Adipocyte (in vitro differentiated cells): ENCODE measurements at regions not wholly inside any gene's neighbourhood (a gene's known extent, or its start where the extent isn't known, plus 50 kb on each side); places are given as distances from the start of the nearest gene placed in this dataset.

Experiments used
- DNase-seq: peaks from one replicate; pipeline ENCODE4 v3.0.0-alpha.2; 2015; ENCODE audit warnings: low read depth
- H3K27me3 ChIP-seq: replicated peaks from 2 replicates; pipeline ENCODE4 v1.7.0; 2013; ENCODE audit warnings: mild to moderate bottlenecking, low read length, moderate library complexity; ENCODE audit not compliant: control insufficient read depth, insufficient read depth
- H3K36me3 ChIP-seq: 2 replicates; pipeline ENCODE4 v1.7.0; 2013; ENCODE audit warnings: low read length, mild to moderate bottlenecking, moderate library complexity; ENCODE audit not compliant: control insufficient read depth, insufficient read depth, severe bottlenecking
- H3K4me1 ChIP-seq: 2 replicates; pipeline ENCODE4 v1.7.0; 2013; ENCODE audit warnings: mild to moderate bottlenecking, low read length, moderate library complexity; ENCODE audit not compliant: control insufficient read depth, insufficient read depth
- H3K4me3 ChIP-seq: 2 replicates; pipeline ENCODE4 v1.7.0; 2013; ENCODE audit warnings: mild to moderate bottlenecking, low read length, moderate library complexity
- H3K9ac ChIP-seq: 2 replicates; pipeline ENCODE4 v1.7.0; 2013; ENCODE audit warnings: mild to moderate bottlenecking, low read length, moderate library complexity
- H3K9me3 ChIP-seq: 2 replicates; pipeline ENCODE4 v1.7.0; 2013; ENCODE audit warnings: mild to moderate bottlenecking, low read length, moderate library complexity; ENCODE audit not compliant: control insufficient read depth

DNA sequence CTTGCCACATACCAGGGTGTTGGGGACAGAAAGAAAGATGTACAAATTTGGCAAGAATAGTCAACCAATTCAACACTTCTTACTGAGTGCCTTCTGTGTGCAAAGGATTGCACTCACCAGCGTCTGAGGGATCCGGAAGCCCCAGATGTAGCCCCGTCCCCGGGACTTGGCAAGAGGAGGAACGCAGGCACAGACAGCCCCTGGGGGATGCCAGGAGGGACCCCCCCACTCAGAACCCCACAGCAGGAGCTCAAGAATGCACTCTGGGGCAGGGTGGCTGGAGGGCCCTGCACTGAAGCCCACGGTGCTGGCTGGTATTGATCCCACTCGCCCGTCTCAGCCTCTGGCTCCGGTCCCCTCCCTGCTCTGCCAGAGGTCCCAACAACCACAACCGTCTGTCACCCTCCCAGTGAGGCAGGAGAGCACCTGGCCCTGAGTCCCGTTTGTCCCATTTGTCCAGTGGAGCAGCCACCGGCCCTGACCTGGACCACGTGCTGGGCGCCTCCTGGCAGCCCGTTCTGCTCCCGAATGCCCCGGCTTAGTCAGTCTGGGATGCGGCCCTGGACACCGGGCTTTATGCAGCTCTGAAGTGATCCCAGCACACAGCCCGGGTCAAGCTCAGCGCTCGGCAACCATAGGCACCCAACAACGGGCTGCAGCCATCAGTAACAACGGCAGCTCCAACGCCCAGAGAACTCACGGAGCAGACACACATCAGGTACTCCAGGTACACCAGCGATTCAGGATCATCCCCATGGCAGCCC is 128.7 kb downstream of the DLL1 start:
- H3K4me1 ChIP-seq, result peaks cover 8% of the 10 kb centered on the region
- H3K4me3 ChIP-seq, result no peak overlapping the region
- peaks cover 28% of the 10 kb centered on the region for H3K27me3 ChIP-seq
- H3K9ac ChIP-seq, result no peak overlapping the region
- no peaks in the 10 kb centered on the region for H3K9me3 ChIP-seq
- no peaks in the 10 kb centered on the region for H3K36me3 ChIP-seq
- no peak for DNase-seq

DNA sequence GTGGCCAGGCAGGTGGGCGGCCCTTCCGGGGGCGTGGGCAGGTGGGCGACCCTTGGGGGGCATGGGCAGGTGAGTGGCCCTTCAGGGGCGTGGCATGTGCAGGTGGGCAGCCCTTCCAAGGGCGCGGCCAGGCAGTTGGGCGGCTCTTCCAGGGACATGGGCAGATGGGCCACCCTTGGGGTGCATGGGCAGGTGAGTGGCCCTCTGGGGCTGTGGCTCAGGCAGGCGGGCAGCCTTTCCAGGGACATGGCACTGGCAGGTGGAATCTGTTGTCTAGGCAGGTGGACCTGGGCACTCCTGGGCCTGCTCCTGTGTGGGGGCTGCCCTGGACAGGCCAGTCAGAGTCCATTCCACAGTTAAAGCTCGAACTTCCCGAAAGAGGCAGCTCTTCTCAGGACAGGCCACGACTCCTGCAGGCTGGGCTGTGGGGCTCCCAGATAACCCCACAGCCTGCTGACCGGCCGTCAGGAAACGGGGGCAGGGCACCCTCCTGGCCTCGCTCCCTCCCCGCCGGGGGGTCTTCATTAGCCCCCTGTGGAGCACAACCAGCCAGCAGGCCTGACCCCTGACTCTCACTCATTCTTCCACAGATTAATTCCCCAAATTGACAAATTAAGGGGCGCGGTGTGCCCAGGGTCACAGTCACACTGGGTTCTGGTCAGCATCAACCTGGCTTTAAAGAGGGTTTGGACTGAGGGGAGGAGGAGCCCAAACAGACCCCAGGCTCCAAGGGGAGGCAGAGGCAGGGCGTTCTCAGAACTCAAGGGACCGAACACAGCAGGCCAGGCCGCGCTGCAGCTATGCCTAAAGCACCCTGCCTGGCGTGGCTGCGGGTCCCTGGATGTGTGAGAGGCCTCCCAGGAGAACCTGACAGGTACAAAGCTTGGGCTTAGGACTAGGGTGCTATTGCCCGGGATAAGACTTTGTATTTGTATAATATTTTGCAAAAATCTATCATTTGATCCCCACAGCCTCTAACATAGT is 130.0 kb downstream of the DLL1 start:
- Histone ChIP-seq H3K9ac (no peak overlapping the region), H3K36me3 (no peaks in the 10 kb centered on the region), H3K4me1 (peaks cover 8% of the 10 kb centered on the region), H3K27me3 (peaks cover 23% of the 10 kb centered on the region), H3K9me3 (no peaks in the 10 kb centered on the region), H3K4me3 (no peak overlapping the region)
- no peak for DNase-seq

DNA sequence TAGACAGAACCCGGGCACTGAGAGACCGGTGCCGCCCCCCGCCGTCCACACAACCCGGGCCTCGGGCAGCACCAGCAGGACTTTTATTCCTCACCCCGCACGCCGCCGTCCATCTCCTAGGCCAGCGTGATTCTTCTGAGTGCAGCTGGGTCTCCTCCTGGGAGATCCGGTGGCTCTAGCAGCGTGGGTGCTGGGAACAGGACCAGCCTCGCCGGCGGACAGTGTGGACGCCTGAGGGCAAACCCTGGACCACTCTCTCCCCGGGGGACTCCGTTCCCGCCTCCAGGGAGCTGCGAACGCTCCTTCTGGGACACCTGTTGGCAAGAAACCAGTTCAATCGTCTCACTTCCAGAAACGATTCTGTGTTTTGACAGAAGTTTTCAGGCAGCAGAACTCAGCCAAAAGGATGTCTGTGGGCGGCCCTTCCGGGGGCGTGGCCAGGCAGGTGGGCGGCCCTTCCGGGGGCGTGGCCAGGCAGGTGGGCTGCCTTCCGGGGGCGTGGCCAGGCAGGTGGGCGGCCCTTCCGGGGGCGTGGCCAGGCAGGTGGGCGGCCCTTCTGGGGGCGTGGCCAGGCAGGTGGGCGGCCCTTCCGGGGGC is 130.7 kb downstream of the DLL1 start:
- Histone ChIP-seq H3K9me3 (no peaks in the 10 kb centered on the region), H3K9ac (no peak overlapping the region), H3K36me3 (no peaks in the 10 kb centered on the region), H3K4me3 (no peak overlapping the region), H3K4me1 (peaks cover 8% of the 10 kb centered on the region), H3K27me3 (peaks cover 23% of the 10 kb centered on the region)
- no peak for DNase-seq

DNA sequence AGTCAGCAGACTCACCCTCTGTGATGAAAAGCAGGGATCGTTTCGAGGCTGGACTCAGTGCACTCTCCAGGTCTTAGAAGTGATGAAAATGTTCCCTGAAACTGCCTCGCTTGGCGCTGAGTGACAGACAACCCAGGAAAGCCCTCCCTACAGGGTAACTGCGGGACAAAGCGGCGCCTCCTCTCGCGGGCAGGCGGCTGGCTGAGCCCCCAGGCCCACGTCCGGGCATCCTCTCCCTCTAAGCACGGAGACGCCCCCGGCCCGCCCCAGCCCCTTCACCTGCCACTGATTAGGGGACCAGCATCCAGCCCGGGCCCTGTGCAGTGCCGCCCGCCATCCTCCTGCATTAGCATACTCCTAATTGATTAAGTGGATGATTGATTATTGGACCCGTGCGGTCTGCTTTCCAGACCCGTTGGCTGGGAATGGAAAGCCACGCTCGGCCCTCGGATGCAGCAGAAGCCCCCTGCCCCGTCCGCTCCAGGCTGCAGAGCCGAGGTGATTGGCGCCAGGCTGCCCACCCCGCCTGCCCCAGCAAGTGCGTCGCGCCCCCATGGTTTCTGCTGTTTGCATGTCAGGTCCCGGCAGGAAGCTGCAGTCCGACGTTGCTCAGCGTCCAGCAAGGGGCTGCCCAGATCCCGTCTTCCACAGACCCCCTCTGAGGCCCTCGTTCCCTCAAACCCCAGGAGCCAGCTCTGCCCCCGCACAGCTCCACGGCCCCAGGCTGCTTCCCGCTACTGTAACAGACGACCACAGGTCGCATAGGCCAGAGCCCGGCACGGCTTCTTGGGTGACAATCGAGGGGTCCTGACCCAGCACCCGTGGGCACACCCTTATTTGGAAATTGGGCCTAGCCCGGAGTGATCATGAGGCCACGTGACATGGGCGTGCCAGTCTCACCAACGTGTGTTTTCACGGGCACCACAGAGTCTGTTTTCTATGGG is 131.6 kb downstream of the DLL1 start:
- H3K9ac ChIP-seq, result no peak overlapping the region
- no peak overlapping the region for H3K4me3 ChIP-seq
- no peaks in the 10 kb centered on the region for H3K9me3 ChIP-seq
- no peaks in the 10 kb centered on the region for H3K4me1 ChIP-seq
- no peak for DNase-seq
- no peaks in the 10 kb centered on the region for H3K36me3 ChIP-seq
- H3K27me3 ChIP-seq, result peaks cover 18% of the 10 kb centered on the region

DNA sequence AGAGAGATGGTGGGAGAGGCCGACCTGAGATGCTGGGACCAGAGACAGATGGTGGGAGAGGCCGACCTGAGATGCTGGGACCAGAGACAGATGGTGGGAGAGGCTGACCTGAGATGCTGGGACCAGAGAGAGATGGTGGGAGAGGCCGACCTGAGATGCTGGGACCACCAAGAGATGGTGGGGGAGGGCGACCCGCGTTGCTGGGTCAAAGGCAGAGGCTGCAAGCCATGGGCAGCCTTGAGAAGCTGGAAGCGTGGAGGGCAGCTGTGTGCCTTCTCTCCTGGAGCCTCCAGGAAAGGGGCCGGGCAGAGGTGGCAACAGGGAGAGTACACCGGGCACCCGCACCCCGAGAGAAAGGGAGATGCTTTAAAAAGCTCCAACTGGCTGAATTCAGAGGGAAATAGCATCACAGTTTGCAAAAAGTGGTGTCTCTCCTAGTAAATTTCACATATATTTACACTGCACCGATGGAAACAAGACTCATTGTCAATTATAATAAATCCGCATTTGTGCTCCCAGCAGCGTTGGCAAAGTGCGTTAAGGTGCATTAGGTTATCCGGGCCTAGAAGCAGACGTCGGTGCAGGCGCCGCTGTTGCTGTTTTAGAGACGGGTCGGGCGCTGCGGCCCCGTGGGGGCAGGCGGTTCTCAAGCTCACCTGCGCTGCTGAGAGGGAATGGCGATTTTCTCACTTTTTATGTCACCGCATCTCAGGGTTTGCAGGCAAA is 132.4 kb downstream of the DLL1 start:
- Histone ChIP-seq H3K9me3 (no peaks in the 10 kb centered on the region), H3K36me3 (no peaks in the 10 kb centered on the region), H3K9ac (no peak overlapping the region), H3K4me3 (no peak overlapping the region), H3K4me1 (no peaks in the 10 kb centered on the region), H3K27me3 (peaks cover 11% of the 10 kb centered on the region)
- no peak for DNase-seq

DNA sequence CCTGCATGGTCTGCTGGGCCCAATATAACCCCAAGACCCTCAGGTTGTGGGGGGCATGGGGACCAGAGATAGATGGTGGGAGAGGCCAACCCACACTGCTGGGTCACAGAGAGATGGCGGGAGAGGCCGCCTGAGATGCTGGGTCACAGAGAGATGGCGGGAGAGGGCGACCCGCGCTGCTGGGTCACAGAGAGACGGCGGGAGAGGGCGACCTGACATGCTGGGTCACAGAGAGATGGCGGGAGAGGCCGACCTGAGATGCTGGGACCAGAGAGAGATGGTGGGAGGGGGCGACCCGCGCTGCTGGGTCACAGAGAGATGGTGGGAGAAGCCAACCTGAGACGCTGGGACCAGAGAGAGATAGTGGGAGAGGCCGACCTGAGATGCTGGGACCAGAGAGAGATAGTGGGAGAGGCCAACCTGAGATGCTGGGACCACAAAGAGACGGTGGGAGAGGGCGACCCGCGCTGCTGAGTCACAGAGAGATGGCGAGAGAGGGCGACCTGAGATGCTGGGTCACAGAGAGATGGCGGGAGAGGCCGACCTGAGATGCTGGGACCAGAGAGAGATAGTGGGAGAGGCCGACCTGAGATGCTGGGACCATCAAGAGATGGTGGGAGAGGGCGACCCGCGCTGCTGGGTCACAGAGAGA is 133.2 kb downstream of the DLL1 start:
- no peak overlapping the region for H3K9ac ChIP-seq
- H3K27me3 ChIP-seq, result peaks cover 11% of the 10 kb centered on the region
- H3K36me3 ChIP-seq, result no peaks in the 10 kb centered on the region
- no peak overlapping the region for H3K4me3 ChIP-seq
- H3K9me3 ChIP-seq, result no peaks in the 10 kb centered on the region
- H3K4me1 ChIP-seq, result no peaks in the 10 kb centered on the region
- no peak for DNase-seq

DNA sequence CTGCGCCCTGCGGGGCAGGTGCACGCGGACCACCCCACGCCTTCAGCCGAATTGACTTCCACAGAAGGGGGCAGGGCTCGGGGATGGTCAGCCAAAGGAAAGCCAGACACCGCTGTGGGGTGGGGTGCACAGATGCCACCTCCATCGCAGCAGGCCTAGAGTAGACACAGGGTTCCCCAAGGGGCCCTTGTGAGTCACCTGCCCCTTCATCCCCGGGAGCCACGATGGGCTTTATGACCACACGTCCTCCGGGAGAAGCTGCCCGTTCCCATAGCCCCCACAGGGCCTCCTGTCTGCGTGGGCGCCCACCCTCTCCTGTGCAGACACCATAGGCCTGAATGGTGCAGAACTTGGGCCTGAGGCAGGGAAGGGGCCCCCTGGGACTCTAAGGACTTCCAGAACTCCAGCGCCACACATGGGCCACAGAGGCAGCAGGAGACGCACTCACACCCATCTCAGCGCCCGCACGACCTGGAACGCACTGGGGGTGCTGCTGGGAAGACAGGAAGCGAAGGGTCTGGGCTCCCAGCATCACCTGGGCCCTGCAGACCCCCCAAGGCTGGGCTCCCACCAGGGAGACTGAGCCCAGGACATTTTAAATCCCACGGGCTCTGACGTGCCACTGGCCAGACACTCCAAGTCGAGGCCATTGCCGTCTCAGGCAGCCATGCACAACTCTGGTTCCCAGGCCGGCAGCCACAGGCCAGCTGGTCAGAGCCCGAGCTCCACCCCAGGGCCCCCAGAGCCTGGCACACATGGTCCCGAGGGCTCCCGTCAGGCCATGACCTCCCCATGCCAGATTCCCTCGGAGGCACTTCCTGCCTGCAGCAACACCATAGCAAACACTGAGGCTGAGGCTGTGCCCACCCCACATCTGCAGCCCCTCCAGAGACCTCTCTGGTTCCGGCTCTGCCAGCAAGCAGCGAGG is 134.2 kb downstream of the DLL1 start:
- H3K9me3 ChIP-seq, result no peaks in the 10 kb centered on the region
- H3K4me1 ChIP-seq, result no peaks in the 10 kb centered on the region
- H3K27me3 ChIP-seq, result peaks cover 19% of the 10 kb centered on the region
- H3K9ac ChIP-seq, result no peak overlapping the region
- DNase-seq, result no peak
- no peaks in the 10 kb centered on the region for H3K36me3 ChIP-seq
- no peak overlapping the region for H3K4me3 ChIP-seq

DNA sequence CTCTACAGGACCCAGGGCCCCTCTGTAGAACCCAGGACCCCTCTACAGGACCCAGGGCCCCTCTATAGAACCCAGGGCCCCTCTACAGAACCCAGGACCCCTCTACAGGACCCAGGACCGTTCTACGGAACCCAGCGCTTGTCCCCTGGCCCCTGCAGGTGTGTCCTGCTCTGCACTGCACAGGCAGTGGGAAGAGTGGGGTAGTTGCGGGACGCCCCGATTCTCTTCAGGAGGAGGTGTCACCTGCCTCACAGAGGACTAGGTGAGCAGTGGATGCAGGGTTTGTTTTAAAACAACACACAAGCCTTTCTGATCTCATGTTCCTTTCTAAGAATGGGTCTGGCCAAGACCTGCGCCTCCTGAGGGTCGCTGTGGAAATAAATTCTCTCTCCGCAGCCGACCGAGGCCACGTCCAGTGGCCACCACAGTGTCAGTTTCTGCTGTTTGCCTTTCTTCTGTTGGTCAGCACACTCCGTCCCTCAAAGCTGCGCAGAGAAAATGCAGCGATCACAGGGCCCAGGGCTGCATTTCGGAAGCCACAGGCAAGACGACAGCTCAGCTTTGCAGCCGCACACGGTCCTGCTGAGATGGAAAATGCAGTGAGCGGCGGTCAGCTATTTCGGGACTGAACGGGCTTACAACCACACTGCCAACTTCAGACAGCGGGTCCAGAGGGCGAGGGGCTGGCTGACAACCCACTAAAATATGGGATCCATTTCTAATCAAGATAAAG is 135.2 kb downstream of the DLL1 start:
- Histone ChIP-seq H3K9ac (no peak overlapping the region), H3K4me3 (no peak overlapping the region)
- no peak for DNase-seq

More for the DNA sequence above, 135.2 kb downstream of the DLL1 start:
- peaks cover 29% of the 10 kb centered on the region for H3K27me3 ChIP-seq
- no peaks in the 10 kb centered on the region for H3K4me1 ChIP-seq
- H3K9me3 ChIP-seq, result no peaks in the 10 kb centered on the region
- H3K36me3 ChIP-seq, result no peaks in the 10 kb centered on the region
